ENCODE measurements at regions not wholly inside any gene's neighbourhood (a gene's known extent, or its start where the extent isn't known, plus 50 kb on each side); places are given as distances from the start of the nearest gene placed in this dataset.

- DNase-seq, result no peak
These were observed 69.5 kb upstream of the GLS start for GRCh38 chr2:190810981-190811587.

GRCh38 chr2:190811811-190812210 is 68.8 kb upstream of the GLS start:
- no peak for DNase-seq

DNA sequence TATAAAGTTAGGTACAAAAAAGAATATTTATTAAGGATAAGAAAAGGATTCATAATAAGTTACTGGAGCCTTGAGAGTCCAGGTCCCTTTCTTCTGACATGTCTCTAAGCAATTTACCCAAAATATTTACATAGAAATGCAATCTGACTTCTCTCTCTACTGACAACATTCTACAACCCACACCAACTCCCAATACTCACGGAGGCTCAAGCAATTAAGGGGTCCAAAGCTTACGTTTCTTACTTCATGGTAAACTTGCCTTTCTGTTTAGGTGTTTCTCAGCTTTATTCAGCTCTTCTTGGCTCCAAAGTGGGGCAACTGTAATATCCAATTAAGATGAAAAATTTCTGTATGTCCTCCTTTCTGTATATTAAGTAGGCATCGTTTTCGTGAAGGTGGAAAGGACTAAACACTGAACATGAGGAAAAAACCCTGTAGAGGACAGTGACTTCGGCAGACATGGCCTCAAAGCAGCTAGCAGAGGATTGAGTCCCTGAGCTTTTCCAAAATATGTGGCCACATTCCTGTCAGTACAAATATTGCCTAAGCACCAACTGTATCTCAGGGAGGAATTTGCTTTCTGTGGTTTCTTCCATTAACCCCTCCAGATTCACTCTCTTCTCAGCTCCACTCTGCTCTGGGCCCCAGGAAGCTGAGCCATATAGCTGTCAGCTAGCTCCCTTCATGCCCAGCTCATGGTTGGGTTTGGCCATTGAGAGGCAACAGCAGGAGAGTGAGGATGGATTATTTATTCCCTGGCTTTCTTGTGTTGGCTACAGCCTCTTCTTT is 67.9 kb upstream of the GLS start:
- no peak for DNase-seq

GRCh38 chr2:190815226-190815625 is 65.4 kb upstream of the GLS start:
- DNase-seq, result no peak

- no peak for DNase-seq
These were observed 63.5 kb upstream of the GLS start for GRCh38 chr2:190817082-190817481.

DNA sequence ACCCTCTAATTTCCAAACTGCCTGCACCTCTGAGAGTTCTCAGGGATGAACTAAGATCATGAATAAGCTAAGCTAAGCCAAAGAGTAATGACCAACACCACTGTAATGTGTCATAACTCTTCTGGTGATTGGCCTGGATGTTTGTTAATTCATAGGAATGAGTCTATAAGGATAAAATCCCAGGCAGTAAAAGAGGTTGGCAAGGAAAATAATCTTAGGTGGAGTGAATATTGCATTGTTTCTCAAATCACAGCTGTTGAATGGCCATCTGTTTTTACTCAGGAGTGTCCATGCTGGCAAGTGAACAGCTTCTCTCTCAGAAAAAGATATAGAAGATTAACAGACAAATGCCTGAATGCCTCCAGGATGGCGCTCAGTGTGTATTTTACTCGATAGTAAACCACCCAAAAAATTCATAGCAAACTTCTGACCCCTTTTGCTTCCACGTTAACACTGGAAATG is 60.8 kb upstream of the GLS start:
- no peak for DNase-seq

DNA sequence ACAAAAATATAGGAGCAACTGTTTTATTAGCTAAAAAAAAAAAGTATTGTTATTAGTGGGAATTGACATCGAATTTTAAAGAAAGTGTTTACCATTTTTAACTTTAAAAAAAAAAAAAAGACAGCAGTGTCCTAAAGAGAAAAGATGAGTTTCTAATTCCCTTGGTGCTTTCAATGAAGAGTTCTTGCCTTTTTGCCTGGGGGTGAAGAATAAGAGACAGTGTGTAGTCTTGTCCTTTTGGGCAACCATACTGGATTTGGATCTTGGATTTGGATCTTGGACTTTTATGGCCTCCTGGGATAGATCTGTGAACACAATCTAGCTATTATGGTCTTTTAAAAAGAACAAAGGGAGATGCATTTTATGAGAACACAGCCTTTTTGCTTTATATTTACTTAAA is 60.2 kb upstream of the GLS start:
- DNase-seq, result no peak

- DNase-seq, result no peak
These were observed 58.6 kb upstream of the GLS start for GRCh38 chr2:190822043-190822442.

DNA sequence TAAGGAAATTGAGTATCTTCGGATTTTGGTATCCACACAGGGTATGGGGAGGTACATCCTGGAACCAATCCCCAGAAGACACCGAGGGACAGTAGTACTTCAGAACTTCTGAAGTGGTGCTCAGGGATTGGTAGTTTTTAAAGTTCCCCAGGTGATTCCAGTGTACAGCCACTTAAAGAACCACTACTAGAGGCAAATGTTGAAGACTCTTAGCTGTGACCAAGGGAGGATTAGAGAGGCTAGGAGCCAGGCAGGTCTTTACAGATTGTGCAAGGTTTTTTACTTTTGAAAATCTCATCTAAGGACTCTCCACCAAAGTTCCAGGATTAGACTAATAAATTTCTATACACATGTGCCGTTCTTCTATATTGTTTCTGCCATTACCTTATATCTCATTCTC is 52.9 kb upstream of the GLS start:
- DNase-seq, result no peak

GRCh38 chr2:190829642-190830041 is 51.0 kb upstream of the GLS start:
- no peak for DNase-seq
